ENCODE measurements at regions not wholly inside any gene's neighbourhood (a gene's known extent, or its start where the extent isn't known, plus 50 kb on each side); places are given as distances from the start of the nearest gene placed in this dataset.

GRCh38 chr17:79420318-79421243 is 190.3 kb downstream of the RBFOX3 start:
- peak; percentile 35 for DNase-seq (ENCODE audit: extremely low spot score)
- ChIA-PET POLR2A (no interaction called here), CTCF (no interaction called here)
- no peak for TF ChIP-seq FOXK2 (IDR thresholded peaks at IDR 0.05)
- TF ChIP-seq ARNT (IDR thresholded peaks at IDR 0.05) = no peak
- no peak for TF ChIP-seq NFRKB (IDR thresholded peaks at IDR 0.05)
- TF ChIP-seq LEF1 (IDR thresholded peaks at IDR 0.05; ENCODE audit: borderline replicate concordance) = no peak
- no peak for TF ChIP-seq SP1 (IDR thresholded peaks at IDR 0.05)
- no peak for TF ChIP-seq FOXM1 (IDR thresholded peaks at IDR 0.05; ENCODE audit: borderline replicate concordance)
- no peak for TF ChIP-seq HDGF (IDR thresholded peaks at IDR 0.05; ENCODE audit: borderline replicate concordance)
- TF ChIP-seq TARDBP (IDR thresholded peaks at IDR 0.05) = no peak
- TF ChIP-seq PKNOX1 (IDR thresholded peaks at IDR 0.05) = no peak
- TF ChIP-seq ZNF384 (IDR thresholded peaks at IDR 0.05) = no peak
- TF ChIP-seq CTBP1 (IDR thresholded peaks at IDR 0.05; ENCODE audit: borderline replicate concordance) = no peak
- TF ChIP-seq BHLHE40 (IDR thresholded peaks at IDR 0.05; ENCODE audit: borderline replicate concordance) = no peak
- TF ChIP-seq FOXA1 (IDR thresholded peaks at IDR 0.05) = no peak
- TF ChIP-seq SUZ12 (IDR thresholded peaks at IDR 0.05) = no peak
- no peak for TF ChIP-seq L3MBTL2 (conservative IDR thresholded peaks at IDR 0.05)
- no peak for TF ChIP-seq ELF4 (IDR thresholded peaks at IDR 0.05)

GRCh38 chr17:79417476-79417988 is 193.3 kb downstream of the RBFOX3 start:
- CTCF ChIA-PET = interaction anchor here (1.7 kb wide), 1 partner anchor 17 kb away, joined by 5 read pairs; no protein-coding TSS in a partner anchor
- POLR2A ChIA-PET = no interaction called here
- TF ChIP-seq LEF1 (IDR thresholded peaks at IDR 0.05; ENCODE audit: borderline replicate concordance) (no peak), TARDBP (IDR thresholded peaks at IDR 0.05) (no peak), FOXM1 (IDR thresholded peaks at IDR 0.05; ENCODE audit: borderline replicate concordance) (no peak), BHLHE40 (IDR thresholded peaks at IDR 0.05; ENCODE audit: borderline replicate concordance) (no peak), FOXA1 (IDR thresholded peaks at IDR 0.05) (no peak), ZNF384 (IDR thresholded peaks at IDR 0.05) (no peak)
- no peak for DNase-seq (ENCODE audit: extremely low spot score)

GRCh38 chr17:79415909-79416308 is 194.9 kb downstream of the RBFOX3 start:
- no peak for TF ChIP-seq ELF4 (IDR thresholded peaks at IDR 0.05)
- TF ChIP-seq ARNT (IDR thresholded peaks at IDR 0.05) = no peak
- TF ChIP-seq PKNOX1 (IDR thresholded peaks at IDR 0.05) = no peak
- no peak for DNase-seq (ENCODE audit: extremely low spot score)
- ChIA-PET CTCF (no interaction called here), POLR2A (no interaction called here)

GRCh38 chr17:79415365-79415764 is 195.5 kb downstream of the RBFOX3 start:
- DNase-seq (ENCODE audit: extremely low spot score) = no peak
- CTCF ChIA-PET = no interaction called here
- POLR2A ChIA-PET = no interaction called here
- TF ChIP-seq SUZ12 (IDR thresholded peaks at IDR 0.05) = no peak
- no peak for TF ChIP-seq SP1 (IDR thresholded peaks at IDR 0.05)
- no peak for TF ChIP-seq L3MBTL2 (conservative IDR thresholded peaks at IDR 0.05)
- TF ChIP-seq ELF4 (IDR thresholded peaks at IDR 0.05) = no peak
- no peak for TF ChIP-seq NFRKB (IDR thresholded peaks at IDR 0.05)
- TF ChIP-seq ARNT (IDR thresholded peaks at IDR 0.05) = no peak
- TF ChIP-seq BHLHE40 (IDR thresholded peaks at IDR 0.05; ENCODE audit: borderline replicate concordance) = no peak
- TF ChIP-seq FOXK2 (IDR thresholded peaks at IDR 0.05) = no peak
- no peak for TF ChIP-seq FOXM1 (IDR thresholded peaks at IDR 0.05; ENCODE audit: borderline replicate concordance)
- TF ChIP-seq LEF1 (IDR thresholded peaks at IDR 0.05; ENCODE audit: borderline replicate concordance) = no peak
- no peak for TF ChIP-seq ZNF384 (IDR thresholded peaks at IDR 0.05)
- no peak for TF ChIP-seq HDGF (IDR thresholded peaks at IDR 0.05; ENCODE audit: borderline replicate concordance)
- TF ChIP-seq TARDBP (IDR thresholded peaks at IDR 0.05) = no peak
- no peak for TF ChIP-seq PKNOX1 (IDR thresholded peaks at IDR 0.05)
- no peak for TF ChIP-seq CTBP1 (IDR thresholded peaks at IDR 0.05; ENCODE audit: borderline replicate concordance)
- TF ChIP-seq FOXA1 (IDR thresholded peaks at IDR 0.05) = no peak

- ChIA-PET CTCF (interaction anchor here (0.6 kb wide), 1 partner anchor 172 kb away, joined by 3 read pairs; no protein-coding TSS in a partner anchor), POLR2A (no interaction called here)
- DNase-seq (ENCODE audit: extremely low spot score) = no peak
These were observed 196.0 kb downstream of the RBFOX3 start for GRCh38 chr17:79414793-79415211.

More at GRCh38 chr17:79414793-79415211, 196.0 kb downstream of the RBFOX3 start:
- TF ChIP-seq BHLHE40 (IDR thresholded peaks at IDR 0.05; ENCODE audit: borderline replicate concordance) (no peak), PKNOX1 (IDR thresholded peaks at IDR 0.05) (no peak), ZNF384 (IDR thresholded peaks at IDR 0.05) (no peak), HDGF (IDR thresholded peaks at IDR 0.05; ENCODE audit: borderline replicate concordance) (no peak), CTBP1 (IDR thresholded peaks at IDR 0.05; ENCODE audit: borderline replicate concordance) (no peak), L3MBTL2 (conservative IDR thresholded peaks at IDR 0.05) (no peak), SUZ12 (IDR thresholded peaks at IDR 0.05) (no peak), NFRKB (IDR thresholded peaks at IDR 0.05) (no peak), LEF1 (IDR thresholded peaks at IDR 0.05; ENCODE audit: borderline replicate concordance) (no peak), SP1 (IDR thresholded peaks at IDR 0.05) (no peak), FOXM1 (IDR thresholded peaks at IDR 0.05; ENCODE audit: borderline replicate concordance) (no peak), ELF4 (IDR thresholded peaks at IDR 0.05) (no peak), ARNT (IDR thresholded peaks at IDR 0.05) (no peak), FOXK2 (IDR thresholded peaks at IDR 0.05) (no peak), TARDBP (IDR thresholded peaks at IDR 0.05) (no peak), FOXA1 (IDR thresholded peaks at IDR 0.05) (no peak)
